ENCODE measurements at regions not wholly inside any gene's neighbourhood (a gene's known extent, or its start where the extent isn't known, plus 50 kb on each side); places are given as distances from the start of the nearest gene placed in this dataset.

- no peak for TF ChIP-seq CTCF (IDR thresholded peaks at IDR 0.05; ENCODE audit: low read length, missing control alignments)
- no peak for DNase-seq (ENCODE audit: low read depth)
- H3K4me3 ChIP-seq (replicated peaks; ENCODE audit: low read depth, low read length): no peak overlapping the region
These were observed 123.9 kb upstream of the FER start for GRCh38 chr5:108623826-108624225.

- DNase-seq (ENCODE audit: low read depth): no peak
- H3K4me3 ChIP-seq (replicated peaks; ENCODE audit: low read depth, low read length): no peak overlapping the region
- TF ChIP-seq CTCF (IDR thresholded peaks at IDR 0.05; ENCODE audit: low read length, missing control alignments): no peak
These were observed 127.2 kb upstream of the FER start for GRCh38 chr5:108620516-108620915.

GRCh38 chr5:108619815-108620214, 127.9 kb upstream of the FER start:
- no peak for DNase-seq (ENCODE audit: low read depth)
- no peak overlapping the region for H3K4me3 ChIP-seq (replicated peaks; ENCODE audit: low read depth, low read length)
- no peak for TF ChIP-seq CTCF (IDR thresholded peaks at IDR 0.05; ENCODE audit: low read length, missing control alignments)

- no peak overlapping the region for H3K4me3 ChIP-seq (replicated peaks; ENCODE audit: low read depth, low read length)
- no peak for DNase-seq (ENCODE audit: low read depth)
- TF ChIP-seq CTCF (IDR thresholded peaks at IDR 0.05; ENCODE audit: low read length, missing control alignments): no peak
These were observed 129.9 kb upstream of the FER start for GRCh38 chr5:108617467-108618435.

GRCh38 chr5:108615216-108615615, 132.5 kb upstream of the FER start:
- H3K4me3 ChIP-seq (replicated peaks; ENCODE audit: low read depth, low read length): no peak overlapping the region
- peak; percentile 12 for DNase-seq (ENCODE audit: low read depth)
- no peak for TF ChIP-seq CTCF (IDR thresholded peaks at IDR 0.05; ENCODE audit: low read length, missing control alignments)

GRCh38 chr5:108607421-108607820, 140.3 kb upstream of the FER start:
- DNase-seq (ENCODE audit: low read depth): no peak
- H3K4me3 ChIP-seq (replicated peaks; ENCODE audit: low read depth, low read length): no peak overlapping the region
- TF ChIP-seq CTCF (IDR thresholded peaks at IDR 0.05; ENCODE audit: low read length, missing control alignments): no peak

GRCh38 chr5:108606185-108606584, 141.5 kb upstream of the FER start:
- no peak for TF ChIP-seq CTCF (IDR thresholded peaks at IDR 0.05; ENCODE audit: low read length, missing control alignments)
- no peak overlapping the region for H3K4me3 ChIP-seq (replicated peaks; ENCODE audit: low read depth, low read length)
- no peak for DNase-seq (ENCODE audit: low read depth)
